ENCODE measurements at regions not wholly inside any gene's neighbourhood (a gene's known extent, or its start where the extent isn't known, plus 50 kb on each side); places are given as distances from the start of the nearest gene placed in this dataset.
"Not testable (repeated sequence)": the region's sequence is repeated elsewhere in the genome, so short reads cannot be mapped to it uniquely, and the experiment has no call there.

DNA sequence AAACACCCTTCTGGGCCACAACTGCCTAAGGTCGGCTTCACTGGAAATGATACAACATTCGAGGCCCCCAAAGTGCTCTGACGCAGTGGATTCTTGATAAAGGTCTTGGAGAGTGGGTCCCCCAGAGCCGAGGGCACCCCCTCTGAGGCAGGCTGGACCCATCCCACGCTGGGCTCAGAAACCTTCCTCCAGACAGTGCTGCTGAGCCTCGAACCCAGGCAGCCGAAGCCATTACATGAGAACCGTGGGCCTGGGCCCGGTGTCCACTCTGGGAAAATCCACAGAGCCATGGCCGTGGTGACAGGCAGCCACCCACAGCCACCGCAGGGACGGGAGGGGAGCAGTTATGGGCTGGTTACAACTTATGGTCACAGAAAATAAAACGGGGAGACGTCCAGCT, 81.4 kb upstream of the ID2 start:
- no peak for TF ChIP-seq POLR2A (IDR thresholded peaks at IDR 0.05)
- TF ChIP-seq, protein P1, sequence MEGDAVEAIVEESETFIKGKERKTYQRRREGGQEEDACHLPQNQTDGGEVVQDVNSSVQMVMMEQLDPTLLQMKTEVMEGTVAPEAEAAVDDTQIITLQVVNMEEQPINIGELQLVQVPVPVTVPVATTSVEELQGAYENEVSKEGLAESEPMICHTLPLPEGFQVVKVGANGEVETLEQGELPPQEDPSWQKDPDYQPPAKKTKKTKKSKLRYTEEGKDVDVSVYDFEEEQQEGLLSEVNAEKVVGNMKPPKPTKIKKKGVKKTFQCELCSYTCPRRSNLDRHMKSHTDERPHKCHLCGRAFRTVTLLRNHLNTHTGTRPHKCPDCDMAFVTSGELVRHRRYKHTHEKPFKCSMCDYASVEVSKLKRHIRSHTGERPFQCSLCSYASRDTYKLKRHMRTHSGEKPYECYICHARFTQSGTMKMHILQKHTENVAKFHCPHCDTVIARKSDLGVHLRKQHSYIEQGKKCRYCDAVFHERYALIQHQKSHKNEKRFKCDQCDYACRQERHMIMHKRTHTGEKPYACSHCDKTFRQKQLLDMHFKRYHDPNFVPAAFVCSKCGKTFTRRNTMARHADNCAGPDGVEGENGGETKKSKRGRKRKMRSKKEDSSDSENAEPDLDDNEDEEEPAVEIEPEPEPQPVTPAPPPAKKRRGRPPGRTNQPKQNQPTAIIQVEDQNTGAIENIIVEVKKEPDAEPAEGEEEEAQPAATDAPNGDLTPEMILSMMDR (IDR thresholded peaks at IDR 0.05) = no peak
- 75 to 92% methylated on average over 2 to 10 of the region's 14 CpGs for WGBS, 2 donors
- no peaks in the 10 kb centered on the region for H3K36me3 ChIP-seq
- intact Hi-C loops (cut with DNase I) = no loop called here
- H3K4me3 ChIP-seq = no peak overlapping the region
- H3K4me1 ChIP-seq = peaks cover 0 to 5% (median 0%) of the 10 kb centered on the region in 3 donors
- peaks cover 0 to under 1% (median 0%) of the 10 kb centered on the region in 4 donors for H3K27me3 ChIP-seq
- no peaks in the 10 kb centered on the region for H3K9me3 ChIP-seq
- no peak for DNase-seq
- H3K27ac ChIP-seq = no peak overlapping the region

DNA sequence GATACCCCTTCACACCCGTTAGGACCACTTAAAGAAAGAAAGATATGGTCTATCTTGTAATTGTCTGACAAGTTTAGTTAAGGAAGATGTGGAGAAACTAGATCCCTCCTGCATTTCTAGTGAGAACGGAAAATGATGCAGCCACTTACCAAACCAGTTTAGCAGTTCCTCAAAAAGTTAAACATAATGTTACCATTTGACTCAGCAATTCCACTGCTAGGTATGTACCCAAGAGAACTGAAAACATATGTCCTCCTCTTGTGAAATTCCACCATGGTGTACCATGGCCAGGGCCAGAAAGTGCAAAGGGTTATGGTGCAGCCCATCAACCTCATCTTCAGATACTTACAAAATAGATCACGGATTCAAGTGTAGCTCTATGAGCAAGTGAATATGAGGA, 79.0 kb upstream of the ID2 start:
- Histone ChIP-seq H3K27ac (peak overlapping the region in 1 of 4 donors; percentile 34), H3K4me3 (no peak overlapping the region), H3K4me1 (peaks cover 0 to 5% (median 0%) of the 10 kb centered on the region in 3 donors), H3K36me3 (no peaks in the 10 kb centered on the region), H3K27me3 (no peaks in the 10 kb centered on the region), H3K9me3 (no peaks in the 10 kb centered on the region)
- intact Hi-C loops (cut with DNase I) = no loop called here
- TF ChIP-seq, protein P1 (IDR thresholded peaks at IDR 0.05) = no peak
- no peak for TF ChIP-seq POLR2A (IDR thresholded peaks at IDR 0.05)
- DNase-seq = no peak
- 52 to 62% methylated on average over 3 of the region's 3 CpGs for WGBS, 2 donors

DNA sequence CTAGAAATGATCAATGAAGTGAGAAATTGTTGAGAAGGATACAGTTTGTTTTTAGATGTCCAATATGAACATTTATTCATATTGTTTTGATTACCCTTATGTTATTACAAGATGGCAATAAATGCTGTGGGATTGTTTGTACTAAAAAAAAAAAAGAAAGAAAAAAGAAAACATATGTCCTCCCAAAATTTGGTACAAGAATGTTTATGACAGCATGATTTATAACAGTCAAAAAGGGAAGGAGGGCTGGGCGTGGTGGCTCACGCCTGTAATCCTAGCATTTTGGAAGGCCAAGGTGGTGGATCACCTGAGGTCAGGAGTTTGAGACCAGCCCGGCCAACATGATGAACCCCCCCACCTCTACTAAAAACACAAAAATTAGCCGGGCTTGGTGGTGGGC, 78.5 kb upstream of the ID2 start:
- H3K9me3 ChIP-seq; H3K4me1 ChIP-seq; H3K27ac ChIP-seq; intact Hi-C loops (cut with DNase I); H3K27me3 ChIP-seq; H3K4me3 ChIP-seq; DNase-seq; H3K36me3 ChIP-seq: not testable (repeated sequence)
- WGBS, 2 donors = 73 to 78% methylated on average over 4 of the region's 4 CpGs

DNA sequence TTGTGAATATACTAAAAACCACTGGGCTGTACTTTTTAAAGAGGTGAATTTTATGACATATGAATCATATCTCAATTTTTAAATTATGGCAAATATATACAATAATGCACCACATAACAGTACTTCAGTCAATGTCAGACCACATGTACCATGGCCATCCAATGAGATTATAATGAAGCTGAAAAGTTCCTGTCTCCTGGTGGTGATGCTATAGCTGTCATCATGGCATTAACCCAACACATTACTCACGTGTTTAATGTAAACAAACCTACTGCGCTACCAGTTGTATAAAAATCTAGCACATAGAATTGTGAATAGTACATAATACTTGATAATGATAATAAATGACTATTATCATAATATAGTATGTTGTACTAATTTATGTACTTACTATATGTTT, 77.6 kb upstream of the ID2 start:
- no peaks in the 10 kb centered on the region for H3K27me3 ChIP-seq
- no peak for TF ChIP-seq POLR2A (IDR thresholded peaks at IDR 0.05)
- TF ChIP-seq, protein P1 (IDR thresholded peaks at IDR 0.05) = no peak
- intact Hi-C loops (cut with DNase I) = no loop called here

DNA sequence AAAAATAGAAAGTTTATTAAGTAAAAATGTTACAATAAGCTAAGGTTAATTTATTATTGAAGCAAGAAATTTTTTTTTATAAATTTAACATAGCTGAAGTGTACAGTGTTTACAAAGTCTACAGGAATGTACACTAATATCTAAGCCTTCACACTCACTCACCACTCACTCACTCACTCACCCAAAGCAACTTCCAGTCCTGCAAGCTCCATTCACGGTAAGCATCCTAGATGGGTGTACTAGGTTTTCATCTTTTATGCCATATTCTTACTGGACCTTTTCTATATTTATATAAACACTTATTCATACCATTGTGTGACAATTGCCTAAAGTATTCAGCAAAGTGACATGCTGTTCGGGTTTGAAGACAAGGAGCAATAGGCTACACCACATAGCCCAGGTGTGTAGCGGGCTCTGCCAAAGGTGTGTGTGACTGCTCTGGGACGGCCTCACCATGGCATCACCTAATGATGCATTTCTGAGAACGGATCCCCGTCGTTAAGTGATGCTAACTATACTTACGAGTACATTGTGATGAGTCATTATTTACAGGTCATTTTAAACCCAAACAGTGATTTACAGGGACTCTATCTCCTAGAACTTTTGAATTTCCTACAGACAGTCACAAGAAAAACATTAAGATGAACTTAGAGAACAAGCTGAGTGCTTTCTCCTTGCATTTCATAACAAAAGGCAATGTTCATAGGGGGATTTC, 76.3 kb upstream of the ID2 start:
- H3K4me3 ChIP-seq = no peak overlapping the region
- no peaks in the 10 kb centered on the region for H3K9me3 ChIP-seq
- WGBS, 2 donors = 65 to 95% methylated on average over 8 of the region's 8 CpGs
- TF ChIP-seq POLR2A (IDR thresholded peaks at IDR 0.05) = no peak
- TF ChIP-seq, protein P1 (IDR thresholded peaks at IDR 0.05) = no peak
- H3K4me1 ChIP-seq = peaks cover 0 to 5% (median 0%) of the 10 kb centered on the region in 3 donors
- DNase-seq = no peak
- H3K27ac ChIP-seq = no peak overlapping the region
- intact Hi-C loops (cut with DNase I) = no loop called here
- no peaks in the 10 kb centered on the region for H3K27me3 ChIP-seq
- H3K36me3 ChIP-seq = no peaks in the 10 kb centered on the region

More for the DNA sequence above, 77.6 kb upstream of the ID2 start:
- no peak for DNase-seq
- WGBS, 2 donors = 50 to 65% methylated on average over 2 of the region's 2 CpGs
- Histone ChIP-seq H3K4me1 (peaks cover 0 to 5% (median 0%) of the 10 kb centered on the region in 3 donors), H3K36me3 (no peaks in the 10 kb centered on the region), H3K27ac (no peak overlapping the region), H3K4me3 (no peak overlapping the region), H3K9me3 (no peaks in the 10 kb centered on the region)
